ENCODE measurements at regions not wholly inside any gene's neighbourhood (a gene's known extent, or its start where the extent isn't known, plus 50 kb on each side); places are given as distances from the start of the nearest gene placed in this dataset.

DNA sequence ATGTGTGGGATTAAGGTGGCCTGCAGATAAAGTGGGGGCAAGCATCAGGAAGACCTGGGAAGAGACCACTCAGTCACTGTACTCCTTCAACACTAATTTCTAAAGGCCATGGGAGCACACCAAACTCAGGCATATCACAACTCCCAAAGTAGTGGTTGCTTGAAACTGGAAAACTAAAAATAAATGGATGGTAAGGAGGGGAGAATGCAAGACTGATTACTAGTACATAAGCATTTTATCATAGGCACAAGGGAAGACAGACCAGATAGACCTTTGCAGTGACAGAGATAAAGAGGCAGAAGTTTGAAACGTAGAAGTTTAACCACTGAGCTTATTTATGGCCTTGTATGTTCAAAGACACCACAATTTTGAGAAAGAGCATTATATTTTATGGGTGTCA lies 1098.1 kb upstream of the CELF4 start:
- TF ChIP-seq, protein P1, sequence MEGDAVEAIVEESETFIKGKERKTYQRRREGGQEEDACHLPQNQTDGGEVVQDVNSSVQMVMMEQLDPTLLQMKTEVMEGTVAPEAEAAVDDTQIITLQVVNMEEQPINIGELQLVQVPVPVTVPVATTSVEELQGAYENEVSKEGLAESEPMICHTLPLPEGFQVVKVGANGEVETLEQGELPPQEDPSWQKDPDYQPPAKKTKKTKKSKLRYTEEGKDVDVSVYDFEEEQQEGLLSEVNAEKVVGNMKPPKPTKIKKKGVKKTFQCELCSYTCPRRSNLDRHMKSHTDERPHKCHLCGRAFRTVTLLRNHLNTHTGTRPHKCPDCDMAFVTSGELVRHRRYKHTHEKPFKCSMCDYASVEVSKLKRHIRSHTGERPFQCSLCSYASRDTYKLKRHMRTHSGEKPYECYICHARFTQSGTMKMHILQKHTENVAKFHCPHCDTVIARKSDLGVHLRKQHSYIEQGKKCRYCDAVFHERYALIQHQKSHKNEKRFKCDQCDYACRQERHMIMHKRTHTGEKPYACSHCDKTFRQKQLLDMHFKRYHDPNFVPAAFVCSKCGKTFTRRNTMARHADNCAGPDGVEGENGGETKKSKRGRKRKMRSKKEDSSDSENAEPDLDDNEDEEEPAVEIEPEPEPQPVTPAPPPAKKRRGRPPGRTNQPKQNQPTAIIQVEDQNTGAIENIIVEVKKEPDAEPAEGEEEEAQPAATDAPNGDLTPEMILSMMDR (IDR thresholded peaks at IDR 0.05): no peak
- no peak for TF ChIP-seq POLR2A (IDR thresholded peaks at IDR 0.05)
